ENCODE measurements at regions not wholly inside any gene's neighbourhood (a gene's known extent, or its start where the extent isn't known, plus 50 kb on each side); places are given as distances from the start of the nearest gene placed in this dataset.

DNA sequence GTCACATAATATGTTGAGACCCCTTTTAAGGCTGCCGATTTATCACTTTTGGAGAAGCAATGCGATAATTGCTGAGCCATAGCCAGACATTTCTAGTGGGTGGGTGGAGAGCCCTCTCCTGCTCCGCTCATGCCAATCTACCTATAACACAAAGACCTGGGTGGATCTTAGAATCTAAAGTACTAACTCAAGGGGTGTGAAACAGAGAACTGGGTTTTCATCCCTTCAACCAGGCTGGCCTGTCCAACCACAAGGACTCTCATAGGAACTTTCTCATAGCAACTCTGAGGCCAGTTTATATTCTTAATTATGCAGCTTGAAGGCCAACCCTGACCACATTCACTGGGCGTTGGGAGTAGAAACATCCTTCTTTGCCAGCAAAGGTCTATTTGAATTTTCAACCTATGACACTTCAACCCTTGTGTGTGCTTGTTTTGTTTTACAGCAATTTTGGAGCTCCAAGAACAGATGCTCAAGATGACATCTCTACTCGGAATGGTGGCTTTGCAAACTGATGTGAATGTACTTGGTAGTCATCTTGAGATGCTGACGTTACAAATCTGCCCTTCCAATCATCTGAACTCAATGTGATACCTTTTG lies 1198.2 kb upstream of the AUTS2 start:
- intact Hi-C loops (cut with micrococcal nuclease), result no loop called here
- WGBS, 2 experiments (ENCODE audit: extremely low coverage in 2 of 2, insufficient read length in 1 of 2), result no CpG with 5 or more reads among the region's 6 CpGs
- no peak overlapping the region for H2AFZ ChIP-seq (replicated peaks; ENCODE audit: low read length, poor library complexity)
- H3K4me1 ChIP-seq (ENCODE audit: control insufficient read depth, insufficient read depth, low read length), result no peaks in the 10 kb centered on the region
- no peak overlapping the region for H3K4ac ChIP-seq (ENCODE audit: low read depth, low read length)
- no peak overlapping the region for H3K56ac ChIP-seq (ENCODE audit: extremely low read depth, insufficient read depth, low read length)
- H3K9ac ChIP-seq (ENCODE audit: low read depth, low read length), result no peak overlapping the region
- in situ Hi-C loops (cut with MboI; ENCODE audit: low sequenced_read_pairs), result no loop called here
- no TSS peak for BruUV-seq (replicated peaks)
- POLR2A ChIA-PET (ENCODE audit: unreplicated experiment), result no interaction called here
- no peak overlapping the region for H2BK20ac ChIP-seq (ENCODE audit: low read depth, low read length)
- TF ChIP-seq MXI1 (IDR thresholded peaks at IDR 0.05; ENCODE audit: borderline replicate concordance, low read depth, low read length), result no peak
- TF ChIP-seq NFE2L2 (IDR thresholded peaks at IDR 0.05; ENCODE audit: low read depth, low read length), result no peak
- TF ChIP-seq MAFK (IDR thresholded peaks at IDR 0.05; ENCODE audit: low read depth, low read length), result no peak
- TF ChIP-seq ELK1 (IDR thresholded peaks at IDR 0.05; ENCODE audit: borderline replicate concordance, low read depth, low read length), result no peak
- no peak for TF ChIP-seq USF2 (IDR thresholded peaks at IDR 0.05; ENCODE audit: low read depth, low read length)
- TF ChIP-seq, protein P1, sequence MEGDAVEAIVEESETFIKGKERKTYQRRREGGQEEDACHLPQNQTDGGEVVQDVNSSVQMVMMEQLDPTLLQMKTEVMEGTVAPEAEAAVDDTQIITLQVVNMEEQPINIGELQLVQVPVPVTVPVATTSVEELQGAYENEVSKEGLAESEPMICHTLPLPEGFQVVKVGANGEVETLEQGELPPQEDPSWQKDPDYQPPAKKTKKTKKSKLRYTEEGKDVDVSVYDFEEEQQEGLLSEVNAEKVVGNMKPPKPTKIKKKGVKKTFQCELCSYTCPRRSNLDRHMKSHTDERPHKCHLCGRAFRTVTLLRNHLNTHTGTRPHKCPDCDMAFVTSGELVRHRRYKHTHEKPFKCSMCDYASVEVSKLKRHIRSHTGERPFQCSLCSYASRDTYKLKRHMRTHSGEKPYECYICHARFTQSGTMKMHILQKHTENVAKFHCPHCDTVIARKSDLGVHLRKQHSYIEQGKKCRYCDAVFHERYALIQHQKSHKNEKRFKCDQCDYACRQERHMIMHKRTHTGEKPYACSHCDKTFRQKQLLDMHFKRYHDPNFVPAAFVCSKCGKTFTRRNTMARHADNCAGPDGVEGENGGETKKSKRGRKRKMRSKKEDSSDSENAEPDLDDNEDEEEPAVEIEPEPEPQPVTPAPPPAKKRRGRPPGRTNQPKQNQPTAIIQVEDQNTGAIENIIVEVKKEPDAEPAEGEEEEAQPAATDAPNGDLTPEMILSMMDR (conservative IDR thresholded peaks at IDR 0.05; ENCODE audit: low read depth, low read length), result no peak
- no peak for TF ChIP-seq RAD21 (IDR thresholded peaks at IDR 0.05; ENCODE audit: low read length)
- peaks cover 10% of the 10 kb centered on the region for H3K9me3 ChIP-seq (ENCODE audit: control insufficient read depth, insufficient read depth, low read length)
- no peaks in the 10 kb centered on the region for H4K20me1 ChIP-seq (ENCODE audit: insufficient read depth, low read length)
- H3K27ac ChIP-seq (ENCODE audit: insufficient read depth, low read length), result no peak overlapping the region
- no peak for ATAC-seq (ENCODE audit: low read depth)
- no peak overlapping the region for H3K23ac ChIP-seq (ENCODE audit: low read depth, low read length)
- H2AK9ac ChIP-seq (replicated peaks; ENCODE audit: low read depth, low read length, poor library complexity), result no peak overlapping the region
- H3K14ac ChIP-seq (replicated peaks; ENCODE audit: low read depth, low read length), result no peak overlapping the region
- no peak overlapping the region for H3K4me3 ChIP-seq (ENCODE audit: insufficient read depth, low read depth, low read length)
- CTCF ChIA-PET, result no interaction called here
- dilution Hi-C loops (cut with HindIII; ENCODE audit: low sequenced_read_pairs, unreplicated experiment), result no loop called here
- H3K36me3 ChIP-seq (ENCODE audit: control insufficient read depth, insufficient read depth, low read length), result no peaks in the 10 kb centered on the region
- no peak overlapping the region for H3K4me2 ChIP-seq (ENCODE audit: low read depth, low read length)
- H2BK120ac ChIP-seq (ENCODE audit: low read depth, low read length), result no peak overlapping the region
- H3K79me1 ChIP-seq (ENCODE audit: low read depth in 1 of 2, low read length in 2 of 2), result no peaks in the 10 kb centered on the region
- no peak overlapping the region for H4K91ac ChIP-seq (ENCODE audit: insufficient read depth, low read depth, low read length)
- no peak overlapping the region for H2BK15ac ChIP-seq (ENCODE audit: low read depth, low read length)
- no peak overlapping the region for H4K5ac ChIP-seq (ENCODE audit: low read depth, low read length)
- H2AK5ac ChIP-seq (ENCODE audit: low read depth, low read length), result no peak overlapping the region
- no peaks in the 10 kb centered on the region for H3K27me3 ChIP-seq (ENCODE audit: control insufficient read depth, insufficient read depth, low read length)
- H3K18ac ChIP-seq (ENCODE audit: low read depth, low read length), result no peak overlapping the region
- no peaks in the 10 kb centered on the region for H3K9me1 ChIP-seq (ENCODE audit: insufficient read depth, low read length)
- no peak overlapping the region for H4K8ac ChIP-seq (ENCODE audit: low read depth in 2 of 2, low read length in 2 of 2)
- no peak for DNase-seq
- H2BK5ac ChIP-seq (ENCODE audit: low read depth, low read length, poor library complexity, severe bottlenecking), result no peak overlapping the region

All from IMR-90 (cell line).